ENCODE measurements at regions not wholly inside any gene's neighbourhood (a gene's known extent, or its start where the extent isn't known, plus 50 kb on each side); places are given as distances from the start of the nearest gene placed in this dataset.

DNA sequence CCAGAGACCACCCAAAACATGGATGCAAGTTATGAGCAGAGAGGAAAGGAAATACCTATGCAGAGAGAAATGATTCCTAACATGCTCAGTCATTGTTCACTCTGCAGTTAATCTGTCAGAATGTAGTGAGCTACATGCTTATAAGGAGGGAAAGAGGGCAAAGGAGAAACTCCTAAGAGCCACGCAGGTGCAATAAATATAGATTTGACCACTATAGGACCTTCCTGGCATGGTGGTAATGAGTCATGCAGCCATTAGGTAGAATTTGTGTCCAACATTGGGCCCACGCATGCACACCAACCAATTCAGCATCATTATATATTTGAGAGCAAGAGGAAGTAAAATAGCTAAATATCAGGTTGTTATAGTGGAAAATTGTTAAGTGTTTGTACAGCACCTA lies 699.9 kb downstream of the DSC3 start:
- no peak overlapping the region for H3K9ac ChIP-seq (ENCODE audit: insufficient read depth in 1 of 2, low read length in 2 of 2)
- DNase-seq (no peak), ATAC-seq (ENCODE audit: insufficient read depth, low FRiP score) (no peak)
- no peak overlapping the region for H3K4me3 ChIP-seq
- no peaks in the 10 kb centered on the region for H3K27me3 ChIP-seq (ENCODE audit: control insufficient read depth in 3 of 3, insufficient read depth in 3 of 3, low read length in 2 of 3)
- TF ChIP-seq CTCF (IDR thresholded peaks at IDR 0.05; ENCODE audit: control extremely low read depth, extremely low read depth), result no peak
- H3K27ac ChIP-seq (ENCODE audit: low read depth in 1 of 2, low read length in 1 of 2), result no peak overlapping the region
- H3K36me3 ChIP-seq (ENCODE audit: control insufficient read depth in 4 of 4, insufficient read depth in 4 of 4, low read length in 4 of 4), result no peaks in the 10 kb centered on the region
- 68 to 70% methylated on average over 2 of the region's 2 CpGs for WGBS, 2 donors
- peaks cover 0 to 2% (median 0%) of the 10 kb centered on the region in 4 donors for H3K9me3 ChIP-seq (ENCODE audit: control insufficient read depth in 4 of 4, insufficient read depth in 3 of 4, low read length in 3 of 4)
- no peaks in the 10 kb centered on the region for H3K4me1 ChIP-seq (ENCODE audit: control insufficient read depth in 5 of 5, insufficient read depth in 5 of 5, low read length in 5 of 5)

- WGBS, 2 donors, result 77 to 84% methylated on average over 7 of the region's 7 CpGs
- ATAC-seq (ENCODE audit: insufficient read depth, low FRiP score) (no peak), DNase-seq (no peak)
- no peaks in the 10 kb centered on the region for H3K4me1 ChIP-seq (ENCODE audit: control insufficient read depth in 5 of 5, insufficient read depth in 5 of 5, low read length in 5 of 5)
- no peak overlapping the region for H3K27ac ChIP-seq (ENCODE audit: low read depth in 1 of 2, low read length in 1 of 2)
- no peak overlapping the region for H3K4me3 ChIP-seq
- no peak overlapping the region for H3K9ac ChIP-seq (ENCODE audit: insufficient read depth in 1 of 2, low read length in 2 of 2)
- H3K27me3 ChIP-seq (ENCODE audit: control insufficient read depth in 3 of 3, insufficient read depth in 3 of 3, low read length in 2 of 3), result no peaks in the 10 kb centered on the region
- no peaks in the 10 kb centered on the region for H3K9me3 ChIP-seq (ENCODE audit: control insufficient read depth in 4 of 4, insufficient read depth in 3 of 4, low read length in 3 of 4)
- no peak for TF ChIP-seq CTCF (IDR thresholded peaks at IDR 0.05; ENCODE audit: control extremely low read depth, extremely low read depth)
- H3K36me3 ChIP-seq (ENCODE audit: control insufficient read depth in 4 of 4, insufficient read depth in 4 of 4, low read length in 4 of 4), result no peaks in the 10 kb centered on the region
These were observed 707.8 kb downstream of the DSC3 start for GRCh38 chr18:30334781-30335180.

- Histone ChIP-seq H3K9ac (ENCODE audit: insufficient read depth in 1 of 2, low read length in 2 of 2) (no peak overlapping the region), H3K27me3 (ENCODE audit: control insufficient read depth in 3 of 3, insufficient read depth in 3 of 3, low read length in 2 of 3) (no peaks in the 10 kb centered on the region), H3K27ac (ENCODE audit: low read depth in 1 of 2, low read length in 1 of 2) (no peak overlapping the region), H3K36me3 (ENCODE audit: control insufficient read depth in 4 of 4, insufficient read depth in 4 of 4, low read length in 4 of 4) (no peaks in the 10 kb centered on the region), H3K9me3 (ENCODE audit: control insufficient read depth in 4 of 4, insufficient read depth in 3 of 4, low read length in 3 of 4) (no peaks in the 10 kb centered on the region), H3K4me3 (no peak overlapping the region), H3K4me1 (ENCODE audit: control insufficient read depth in 5 of 5, insufficient read depth in 5 of 5, low read length in 5 of 5) (no peaks in the 10 kb centered on the region)
- TF ChIP-seq CTCF (IDR thresholded peaks at IDR 0.05; ENCODE audit: control extremely low read depth, extremely low read depth), result no peak
- no peak for DNase-seq
- no peak for ATAC-seq (ENCODE audit: insufficient read depth, low FRiP score)
- WGBS, 2 donors, result 89 to 90% methylated on average over 4 of the region's 4 CpGs
These were observed 709.2 kb downstream of the DSC3 start for GRCh38 chr18:30333310-30333709.

DNA sequence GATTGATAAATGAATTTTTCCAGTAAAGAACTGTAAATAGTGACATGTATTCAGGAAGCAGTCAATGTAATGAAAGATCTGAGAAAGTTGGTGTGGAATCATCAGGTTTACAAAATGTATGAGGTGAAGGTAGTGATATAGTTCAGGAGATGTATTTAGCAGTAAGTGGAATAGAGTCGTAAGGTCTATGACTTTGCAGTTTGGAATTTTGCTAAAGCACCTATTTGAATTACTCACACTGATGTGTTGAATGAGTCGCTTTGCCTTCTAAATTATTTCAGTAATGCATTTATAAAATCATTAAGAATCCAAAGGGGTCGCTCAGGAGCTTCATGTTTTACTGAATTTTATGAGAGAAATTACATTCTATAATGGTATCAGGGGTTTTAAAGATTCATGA lies 713.7 kb downstream of the DSC3 start:
- Histone ChIP-seq H3K27me3 (ENCODE audit: control insufficient read depth in 3 of 3, insufficient read depth in 3 of 3, low read length in 2 of 3) (no peaks in the 10 kb centered on the region), H3K4me1 (ENCODE audit: control insufficient read depth in 5 of 5, insufficient read depth in 5 of 5, low read length in 5 of 5) (no peaks in the 10 kb centered on the region), H3K9me3 (ENCODE audit: control insufficient read depth in 4 of 4, insufficient read depth in 3 of 4, low read length in 3 of 4) (no peaks in the 10 kb centered on the region), H3K36me3 (ENCODE audit: control insufficient read depth in 4 of 4, insufficient read depth in 4 of 4, low read length in 4 of 4) (no peaks in the 10 kb centered on the region), H3K9ac (ENCODE audit: insufficient read depth in 1 of 2, low read length in 2 of 2) (no peak overlapping the region), H3K4me3 (no peak overlapping the region), H3K27ac (ENCODE audit: low read depth in 1 of 2, low read length in 1 of 2) (no peak overlapping the region)
- TF ChIP-seq CTCF (IDR thresholded peaks at IDR 0.05; ENCODE audit: control extremely low read depth, extremely low read depth), result no peak
- WGBS, 2 donors, result 79 to 85% methylated on average over 3 of the region's 3 CpGs
- DNase-seq, result no peak
- ATAC-seq (ENCODE audit: insufficient read depth, low FRiP score), result no peak

All from lung (tissue), 11 donors.